A673 (cell line): ENCODE measurements at regions not wholly inside any gene's neighbourhood (a gene's known extent, or its start where the extent isn't known, plus 50 kb on each side); places are given as distances from the start of the nearest gene placed in this dataset.
"Not testable (repeated sequence)": the region's sequence is repeated elsewhere in the genome, so short reads cannot be mapped to it uniquely, and the experiment has no call there.

Experiments
- BruUV-seq: library from RNA; stranded (reverse); fragments of 400-500 nt; replicated peaks from 2 replicates; lab custom pipeline; 2021; lab: Mats Ljungman, UMichigan
- CTCF ChIA-PET: fragments of 300-600 bp; sonication (Branson Sonifier 250); formaldehyde crosslinking; loops from one replicate; lab custom pipeline; 2022; ENCODE audit warnings: antibody characterized with exemption; lab: Charles Lee
- POLR2A ChIA-PET: fragments of 300-600 bp; sonication (Branson Sonifier 250); formaldehyde crosslinking; loops from one replicate; lab custom pipeline; 2022; ENCODE audit warnings: antibody characterized with exemption; ENCODE audit not compliant: low non-redundant PET; lab: Charles Lee
- DNase-seq: peaks from one replicate; pipeline ENCODE4 v3.0.0-alpha.2; 2015; ENCODE audit warnings: low spot score
- H3K27ac ChIP-seq: fragments of 200-600 bp; sonication (generic); 2 replicates; pipeline ENCODE4 v1.5.1; 2016; ENCODE audit warnings: mixed run types, low read depth, mild to moderate bottlenecking, mixed read lengths, antibody characterized with exemption, low read length; ENCODE audit not compliant: poor library complexity, severe bottlenecking
- H3K27me3 ChIP-seq: fragments of 200-600 bp; sonication (generic); replicated peaks from 2 replicates; pipeline ENCODE4 v1.6.1; 2017; ENCODE audit warnings: mixed run types, low read depth, mild to moderate bottlenecking, mixed read lengths, antibody characterized with exemption, low read length; ENCODE audit not compliant: insufficient read depth, poor library complexity
- H3K36me3 ChIP-seq: fragments of 200-600 bp; sonication (generic); 2 replicates; pipeline ENCODE4 v1.6.1; 2016; ENCODE audit warnings: mixed run types, mild to moderate bottlenecking, mixed read lengths, antibody characterized with exemption, low read length; ENCODE audit not compliant: insufficient read depth, poor library complexity, severe bottlenecking
- H3K4me1 ChIP-seq: fragments of 200-600 bp; sonication (generic); 2 replicates; pipeline ENCODE4 v1.6.1; 2017; ENCODE audit warnings: mixed run types, mild to moderate bottlenecking, mixed read lengths, antibody characterized with exemption, low read length; ENCODE audit not compliant: insufficient read depth, poor library complexity, severe bottlenecking
- H3K4me3 ChIP-seq: fragments of 200-600 bp; sonication (generic); 2 replicates; pipeline ENCODE4 v1.5.1; 2016; ENCODE audit warnings: low read depth, mixed run types, mild to moderate bottlenecking, mixed read lengths, low read length; ENCODE audit not compliant: poor library complexity, severe bottlenecking
- H3K9me3 ChIP-seq: fragments of 200-600 bp; sonication (generic); 2 replicates; pipeline ENCODE4 v1.6.1; 2016; ENCODE audit warnings: mixed run types, low read depth, mild to moderate bottlenecking, mixed read lengths, antibody characterized with exemption, low read length; ENCODE audit not compliant: poor library complexity, severe bottlenecking
- CTCF ChIP-seq: fragments of 300-800, 200-600 bp; sonication (generic); conservative IDR thresholded peaks from 2 replicates; pipeline ENCODE4 v1.5.1; 2017; ENCODE audit warnings: low read depth, mild to moderate bottlenecking, antibody characterized with exemption, low read length, moderate library complexity, mixed read lengths
- EZH2 ChIP-seq: fragments of 200-600 bp; sonication (generic); IDR thresholded peaks from 2 replicates; pipeline ENCODE4 v1.6.1; 2017; ENCODE audit warnings: borderline replicate concordance, low read depth, mild to moderate bottlenecking, mixed read lengths, antibody characterized with exemption, low read length; ENCODE audit not compliant: poor library complexity, severe bottlenecking
- intact Hi-C: fragments of 100-400 bp; cut with micrococcal nuclease; formaldehyde crosslinking; loops from one replicate; pipeline ENCODE4 v1.10.0; 2022; ENCODE audit not compliant: unreplicated experiment

DNA sequence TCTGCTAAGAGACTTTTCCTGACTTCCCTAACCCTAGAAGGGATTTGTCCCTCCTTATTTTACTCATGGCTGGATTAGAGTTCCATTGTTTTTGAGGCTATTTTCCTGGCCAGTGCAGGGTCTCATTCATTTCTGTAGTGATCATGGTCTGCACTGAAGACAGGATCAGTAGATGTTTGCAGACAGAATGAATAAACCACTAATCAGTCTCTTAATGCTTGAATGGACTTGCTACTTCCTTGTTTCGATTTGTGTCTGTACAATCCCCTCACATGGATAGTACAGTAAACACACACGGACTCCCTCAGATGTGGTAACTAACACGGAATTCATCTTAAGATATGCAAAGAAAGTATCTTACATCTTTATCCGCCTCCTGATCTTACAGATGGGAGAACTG, 102.6 kb upstream of the PRB2 start:
- no peaks in the 10 kb centered on the region for H3K9me3 ChIP-seq
- no peak for DNase-seq
- H3K4me1 ChIP-seq = no peaks in the 10 kb centered on the region
- peaks cover 10% of the 10 kb centered on the region for H3K27me3 ChIP-seq
- no peak overlapping the region for H3K4me3 ChIP-seq
- BruUV-seq = no TSS peak
- no peaks in the 10 kb centered on the region for H3K36me3 ChIP-seq
- H3K27ac ChIP-seq = no peak overlapping the region
- ChIA-PET POLR2A (no interaction called here), CTCF (no interaction called here)
- intact Hi-C loops = loop anchor here (5.0 kb wide), 1 partner anchor 534 kb away; no protein-coding TSS in a partner anchor
- TF ChIP-seq CTCF (no peak), EZH2 (no peak)

GRCh38 chr12:11498574-11498973, 103.2 kb upstream of the PRB2 start:
- H3K4me3 ChIP-seq, H3K27ac ChIP-seq, POLR2A ChIA-PET, H3K9me3 ChIP-seq, DNase-seq, BruUV-seq, H3K36me3 ChIP-seq, CTCF ChIA-PET, H3K4me1 ChIP-seq: not testable (repeated sequence)
- intact Hi-C loops = loop anchor here (5.0 kb wide), 1 partner anchor 534 kb away; no protein-coding TSS in a partner anchor
- peaks cover 15% of the 10 kb centered on the region for H3K27me3 ChIP-seq
- TF ChIP-seq CTCF = peak; percentile 40

GRCh38 chr12:11499806-11500187, 104.4 kb upstream of the PRB2 start:
- Histone ChIP-seq H3K4me3 (no peak overlapping the region), H3K27ac (no peak overlapping the region), H3K36me3 (no peaks in the 10 kb centered on the region), H3K4me1 (no peaks in the 10 kb centered on the region), H3K27me3 (peaks cover 24% of the 10 kb centered on the region), H3K9me3 (no peaks in the 10 kb centered on the region)
- ChIA-PET POLR2A (no interaction called here), CTCF (no interaction called here)
- TF ChIP-seq CTCF (no peak), EZH2 (no peak)
- no TSS peak for BruUV-seq
- intact Hi-C loops = loop anchor here (5.0 kb wide), 1 partner anchor 533 kb away; no protein-coding TSS in a partner anchor
- DNase-seq = no peak
